CD4-positive, alpha-beta T cell treated with Interleukin-15 for 4 hours (primary cell): ENCODE measurements at regions not wholly inside any gene's neighbourhood (a gene's known extent, or its start where the extent isn't known, plus 50 kb on each side); places are given as distances from the start of the nearest gene placed in this dataset.
"Not testable (repeated sequence)": the region's sequence is repeated elsewhere in the genome, so short reads cannot be mapped to it uniquely, and the experiment has no call there.

Experiments used
- DNase-seq: peaks from one replicate; pipeline ENCODE4 v3.0.0-alpha.2; 2020; ENCODE audit warnings: low spot score

- DNase-seq = no peak
These were observed 72.5 kb upstream of the MORC3 start for GRCh38 chr21:36247316-36248010.

- no peak for DNase-seq
These were observed 70.2 kb upstream of the MORC3 start for GRCh38 chr21:36249576-36250422.

- DNase-seq = no peak
These were observed 69.4 kb upstream of the MORC3 start for GRCh38 chr21:36250423-36251075.

- no peak for DNase-seq
These were observed 65.7 kb upstream of the MORC3 start for GRCh38 chr21:36254106-36254941.

DNA sequence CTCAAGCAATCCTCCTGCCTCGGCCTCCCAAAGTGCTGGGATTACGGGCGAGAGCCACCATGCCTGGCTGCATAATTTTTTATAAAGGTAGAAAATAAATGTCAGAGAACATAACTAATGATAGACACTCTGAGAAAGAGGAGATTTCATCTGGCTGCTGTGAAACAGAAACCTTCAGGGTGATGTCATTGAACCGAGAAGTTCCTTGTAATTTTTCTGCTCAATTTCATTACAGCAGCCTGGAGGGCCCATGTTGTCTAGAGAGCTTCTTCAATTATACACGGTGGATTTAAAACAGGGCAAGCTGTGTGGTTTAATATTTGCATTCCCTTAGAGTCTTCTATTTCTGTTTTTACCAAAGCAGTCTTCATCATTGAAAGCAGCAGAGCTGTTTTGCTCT is 64.3 kb upstream of the MORC3 start:
- no peak for DNase-seq

DNA sequence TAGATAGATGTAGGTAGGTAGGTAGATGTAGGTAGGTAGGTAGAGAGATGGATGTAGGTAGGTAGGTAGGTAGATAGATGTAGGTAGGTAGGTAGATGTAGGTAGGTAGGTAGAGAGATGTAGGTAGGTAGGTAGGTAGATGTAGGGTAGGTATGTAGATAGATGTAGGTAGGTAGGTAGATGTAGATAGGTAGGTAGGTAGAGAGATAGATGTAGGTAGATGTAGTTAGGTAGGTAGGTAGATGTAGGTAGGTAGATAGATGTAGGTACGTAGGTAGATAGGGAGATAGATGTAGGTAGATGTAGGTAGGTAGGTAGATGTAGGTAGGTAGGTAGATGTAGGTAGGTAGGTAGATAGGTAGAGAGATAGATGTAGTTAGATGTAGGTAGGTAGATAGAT is 62.3 kb upstream of the MORC3 start:
- no peak for DNase-seq

DNA sequence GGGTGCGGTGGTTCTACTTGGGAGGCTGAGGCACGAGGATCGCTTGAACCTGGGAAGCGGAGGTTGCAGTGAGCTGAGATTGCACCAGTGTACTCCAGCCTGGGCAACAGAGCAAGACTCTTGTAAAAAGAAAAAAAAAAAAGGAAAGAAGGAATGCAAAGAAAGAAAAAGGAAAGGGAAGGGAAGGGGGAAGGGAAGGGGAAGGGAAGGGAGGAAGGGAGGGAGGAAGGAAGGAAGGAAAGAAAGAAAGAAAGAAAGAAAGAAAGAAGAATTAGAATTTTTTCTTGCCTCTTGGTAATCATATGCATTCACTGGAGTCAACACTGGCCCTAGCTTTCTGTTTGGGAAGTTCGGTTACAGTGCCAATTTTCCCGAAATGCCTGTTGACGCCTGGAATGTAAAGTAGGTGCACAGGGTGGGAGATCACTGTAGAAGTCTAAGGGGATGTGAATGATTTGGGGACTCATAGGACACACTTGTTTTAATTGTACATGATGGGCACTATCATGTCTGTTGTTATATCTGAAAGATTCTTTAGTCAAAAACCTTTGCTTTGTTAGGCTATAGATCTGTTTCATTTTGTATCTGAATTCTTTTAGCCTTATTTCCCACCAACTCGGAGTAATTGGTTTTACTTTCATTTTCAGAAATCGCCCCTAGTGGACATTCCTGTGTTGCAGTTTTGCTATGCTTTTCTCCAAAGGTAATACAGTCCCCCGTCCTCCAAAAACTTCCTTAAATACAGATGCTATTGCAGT is 59.8 kb upstream of the MORC3 start:
- DNase-seq = peak; percentile 79

- DNase-seq = no peak
These were observed 59.2 kb upstream of the MORC3 start for GRCh38 chr21:36260802-36261201.

GRCh38 chr21:36261459-36261858 is 58.5 kb upstream of the MORC3 start:
- no peak for DNase-seq

- DNase-seq = no peak
These were observed 56.2 kb upstream of the MORC3 start for GRCh38 chr21:36263797-36264196.

DNA sequence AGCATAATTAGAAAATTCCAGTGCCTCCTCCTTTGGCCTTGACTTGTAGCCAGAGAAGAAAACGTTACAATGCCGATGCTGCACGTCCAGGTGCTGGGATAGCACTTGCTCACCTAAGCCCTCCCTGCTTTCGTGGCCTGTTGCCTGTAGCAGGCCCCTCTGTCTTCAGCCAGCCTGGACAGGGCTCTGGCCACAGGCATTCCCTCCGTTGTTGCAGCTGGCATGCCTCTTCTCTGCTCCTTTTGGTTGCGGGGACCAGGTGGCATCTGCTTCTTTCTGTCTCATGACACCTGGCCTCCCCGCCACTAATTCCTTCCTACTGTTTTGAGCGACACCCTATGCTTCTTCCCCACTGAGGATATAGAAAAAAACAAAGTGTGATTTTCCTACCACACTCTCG is 54.6 kb upstream of the MORC3 start:
- no peak for DNase-seq

DNA sequence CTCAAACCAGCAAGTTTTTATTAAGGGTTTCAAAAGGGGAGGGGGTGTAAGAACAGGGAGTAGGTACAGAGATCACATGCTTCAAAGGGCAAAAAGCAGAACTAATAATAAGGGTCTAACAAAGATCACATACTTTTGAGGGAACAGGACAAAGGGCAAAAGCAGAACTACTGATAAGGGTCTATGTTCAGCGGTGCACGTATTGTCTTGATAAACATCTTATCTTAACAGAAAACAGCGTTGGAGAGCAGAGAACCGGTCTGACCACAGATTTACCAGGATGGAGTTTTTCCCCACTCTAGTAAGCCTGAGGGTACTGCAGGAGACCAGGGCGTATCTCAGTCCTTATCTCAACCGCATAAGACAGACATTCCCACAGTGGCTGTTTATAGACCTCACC is 52.2 kb upstream of the MORC3 start:
- DNase-seq = not testable (repeated sequence)

DNA sequence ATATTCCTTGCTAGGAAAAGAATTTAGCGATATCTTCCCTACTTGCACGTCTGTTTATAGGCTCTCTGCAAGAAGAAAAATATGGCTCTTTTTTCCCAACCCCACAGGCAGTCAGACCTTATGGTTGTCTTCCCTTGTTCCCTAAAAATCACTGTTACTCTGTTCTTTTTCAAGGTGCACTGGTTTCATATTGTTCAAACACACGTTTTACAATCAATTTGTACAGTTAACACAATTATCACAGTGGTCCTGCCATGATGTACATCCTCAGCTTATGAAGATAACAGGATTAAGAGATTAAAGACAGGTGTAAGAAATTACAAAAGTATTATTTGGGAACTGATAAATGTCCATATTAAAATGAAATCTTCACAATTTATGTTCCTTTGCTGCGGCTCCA is 51.7 kb upstream of the MORC3 start:
- not testable (repeated sequence) for DNase-seq
